GM23248 (cell line): ENCODE measurements at regions not wholly inside any gene's neighbourhood (a gene's known extent, or its start where the extent isn't known, plus 50 kb on each side); places are given as distances from the start of the nearest gene placed in this dataset.

Experiments
- EZH2 ChIP-seq: fragments of 200-600 bp; sonication (generic); IDR thresholded peaks from 2 replicates; pipeline ENCODE4 v1.6.1; 2018; ENCODE audit warnings: antibody characterized with exemption, mild to moderate bottlenecking; ENCODE audit not compliant: insufficient read depth, poor library complexity, severe bottlenecking
- EZH2phosphoT487 ChIP-seq: fragments of 200-600 bp; sonication (generic); IDR thresholded peaks from 2 replicates; pipeline ENCODE4 v1.6.1; 2018; ENCODE audit warnings: antibody characterized with exemption, moderate library complexity, mild to moderate bottlenecking, low read depth; ENCODE audit not compliant: insufficient read depth

DNA sequence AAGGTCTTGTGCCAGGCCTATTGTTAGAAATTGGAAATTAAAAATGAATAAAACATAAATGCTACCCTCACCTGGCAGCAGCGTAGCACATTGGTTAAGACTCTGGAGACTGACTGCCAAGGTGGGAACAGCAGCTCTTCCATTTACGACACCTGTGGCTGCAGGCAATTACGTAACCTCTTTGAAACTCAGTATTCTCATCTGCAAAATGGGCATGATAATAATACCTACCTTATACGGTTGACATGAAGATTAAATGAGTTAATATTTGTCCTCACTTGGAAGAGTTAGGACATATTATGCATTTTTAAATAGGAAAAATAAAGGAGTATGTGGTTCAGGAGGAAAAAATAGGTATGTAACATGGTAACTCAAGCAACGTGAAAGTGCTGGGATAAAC lies 279.3 kb upstream of the NCKAP5 start:
- TF ChIP-seq EZH2 (no peak), EZH2phosphoT487 (no peak)
